ENCODE measurements at regions not wholly inside any gene's neighbourhood (a gene's known extent, or its start where the extent isn't known, plus 50 kb on each side); places are given as distances from the start of the nearest gene placed in this dataset.

DNA sequence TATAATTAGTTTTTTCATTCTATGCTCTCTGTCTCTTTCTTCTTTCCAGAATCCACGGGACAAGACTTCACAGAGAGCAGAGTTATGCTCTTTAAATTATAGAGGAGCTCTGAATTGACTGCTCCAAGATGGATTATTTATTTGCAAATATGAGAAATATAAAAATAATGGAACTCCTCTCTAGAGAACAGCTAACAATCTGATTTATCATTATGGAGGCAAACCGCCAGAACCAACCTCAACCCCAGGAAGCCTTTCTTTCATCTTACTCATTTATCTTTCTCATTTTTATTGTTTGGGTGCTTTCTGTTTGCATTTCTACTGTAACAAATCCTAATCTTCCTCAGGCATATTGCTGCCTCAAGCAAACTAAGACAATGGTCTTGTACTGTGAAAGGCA is 216.5 kb downstream of the C12orf50 start:
- TF ChIP-seq, protein P1, sequence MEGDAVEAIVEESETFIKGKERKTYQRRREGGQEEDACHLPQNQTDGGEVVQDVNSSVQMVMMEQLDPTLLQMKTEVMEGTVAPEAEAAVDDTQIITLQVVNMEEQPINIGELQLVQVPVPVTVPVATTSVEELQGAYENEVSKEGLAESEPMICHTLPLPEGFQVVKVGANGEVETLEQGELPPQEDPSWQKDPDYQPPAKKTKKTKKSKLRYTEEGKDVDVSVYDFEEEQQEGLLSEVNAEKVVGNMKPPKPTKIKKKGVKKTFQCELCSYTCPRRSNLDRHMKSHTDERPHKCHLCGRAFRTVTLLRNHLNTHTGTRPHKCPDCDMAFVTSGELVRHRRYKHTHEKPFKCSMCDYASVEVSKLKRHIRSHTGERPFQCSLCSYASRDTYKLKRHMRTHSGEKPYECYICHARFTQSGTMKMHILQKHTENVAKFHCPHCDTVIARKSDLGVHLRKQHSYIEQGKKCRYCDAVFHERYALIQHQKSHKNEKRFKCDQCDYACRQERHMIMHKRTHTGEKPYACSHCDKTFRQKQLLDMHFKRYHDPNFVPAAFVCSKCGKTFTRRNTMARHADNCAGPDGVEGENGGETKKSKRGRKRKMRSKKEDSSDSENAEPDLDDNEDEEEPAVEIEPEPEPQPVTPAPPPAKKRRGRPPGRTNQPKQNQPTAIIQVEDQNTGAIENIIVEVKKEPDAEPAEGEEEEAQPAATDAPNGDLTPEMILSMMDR (IDR thresholded peaks at IDR 0.05 in 8 of 11, conservative IDR thresholded peaks at IDR 0.05 in 3 of 11): no peak
- no peak for TF ChIP-seq POLR2AphosphoS5 (IDR thresholded peaks at IDR 0.05)
